NCI-H1092 treated with DMSO at 0.1 percent for 48 hours (cell line): ENCODE measurements at regions not wholly inside any gene's neighbourhood (a gene's known extent, or its start where the extent isn't known, plus 50 kb on each side); places are given as distances from the start of the nearest gene placed in this dataset.

ENCODE experiments used
- DNase-seq: peaks from one replicate; lab custom pipeline; 2025; lab: John Stamatoyannopoulos, UW

DNA sequence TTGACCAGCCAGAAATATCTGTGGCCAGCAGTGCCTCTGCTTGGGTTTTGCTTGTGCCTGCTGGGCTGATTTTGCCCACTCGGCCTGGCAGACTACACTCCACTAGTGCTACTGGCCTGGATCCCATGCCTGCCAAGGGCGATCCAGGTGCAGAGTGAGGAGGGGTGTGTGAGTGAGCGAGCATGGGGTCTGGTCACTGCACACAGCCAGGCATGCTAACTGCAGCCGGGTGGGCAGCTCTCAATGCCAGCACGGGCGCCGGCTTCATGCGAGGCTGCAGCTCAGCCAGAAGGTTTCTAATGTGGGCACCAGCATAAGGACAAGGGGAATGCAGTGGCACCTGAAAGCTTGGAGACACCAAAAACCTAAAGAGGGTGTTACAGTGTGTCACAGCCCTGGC lies 1161.4 kb downstream of the FSTL5 start:
- no peak for DNase-seq

DNA sequence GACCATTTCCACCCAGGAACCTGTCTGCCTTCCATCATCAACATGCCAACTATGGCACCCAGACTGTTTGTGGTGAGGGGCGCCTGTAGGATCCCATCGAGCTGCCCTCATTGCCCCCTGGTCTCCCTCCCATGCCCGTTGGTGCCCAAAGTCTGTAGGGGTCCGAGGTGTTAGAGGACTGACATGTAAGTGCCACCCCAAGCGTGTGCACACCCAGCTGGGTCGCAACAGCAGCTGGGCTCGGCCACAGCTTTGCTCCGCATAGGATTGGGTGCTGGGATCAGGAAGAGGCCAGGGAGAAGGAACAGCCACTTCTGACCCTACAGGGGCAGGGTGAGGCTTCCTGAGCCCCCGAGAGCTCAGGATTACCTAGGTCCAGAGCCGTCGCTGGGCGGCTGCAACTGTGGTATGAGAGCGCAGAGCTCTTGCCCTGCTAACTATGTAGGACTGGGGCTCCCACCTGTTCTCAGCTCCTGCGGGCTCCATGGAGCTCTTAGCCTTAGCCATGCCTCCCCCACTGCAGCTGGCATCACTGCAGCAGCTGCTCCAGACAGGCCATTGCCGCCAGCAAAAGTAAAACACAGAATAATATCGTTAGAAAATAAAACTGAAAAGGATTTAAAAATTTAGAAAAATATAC lies 1160.3 kb downstream of the FSTL5 start:
- no peak for DNase-seq

DNA sequence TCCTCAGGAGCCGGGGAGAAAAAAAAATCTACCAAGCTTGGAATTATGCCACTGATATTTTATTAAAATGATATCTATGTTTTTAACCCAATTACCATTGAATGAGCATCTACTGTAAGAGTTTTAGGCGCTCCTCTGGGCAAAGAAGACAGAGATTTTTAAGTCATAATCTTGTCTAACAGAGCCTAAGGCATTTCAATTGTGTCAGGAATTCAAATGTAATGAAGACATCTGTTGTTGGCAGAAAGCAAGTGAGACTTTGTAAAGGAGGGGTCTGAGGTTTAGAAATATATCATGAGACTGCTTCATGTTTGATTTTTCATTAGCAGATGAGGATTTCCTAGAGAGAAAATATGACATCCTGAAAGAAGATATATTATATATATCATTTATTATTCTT lies 1158.1 kb downstream of the FSTL5 start:
- no peak for DNase-seq

DNA sequence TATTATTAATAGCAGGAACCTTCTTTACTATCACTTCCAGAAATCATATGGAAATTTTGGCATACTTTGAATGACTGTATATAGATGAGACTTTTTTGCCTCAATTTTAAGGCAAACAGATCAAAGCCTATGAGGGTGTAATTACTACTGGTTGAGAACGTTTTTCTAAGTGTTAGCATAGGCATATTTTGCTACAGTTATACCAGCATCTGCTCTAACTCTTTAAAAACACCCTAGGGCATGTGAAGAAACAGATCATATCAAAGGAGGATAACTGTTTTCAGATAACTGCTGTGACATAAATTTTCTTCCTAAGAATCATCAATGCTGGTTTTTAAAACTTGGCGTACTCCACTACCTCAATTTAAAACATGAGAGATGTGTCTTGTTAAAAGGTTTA lies 1155.3 kb downstream of the FSTL5 start:
- no peak for DNase-seq

DNA sequence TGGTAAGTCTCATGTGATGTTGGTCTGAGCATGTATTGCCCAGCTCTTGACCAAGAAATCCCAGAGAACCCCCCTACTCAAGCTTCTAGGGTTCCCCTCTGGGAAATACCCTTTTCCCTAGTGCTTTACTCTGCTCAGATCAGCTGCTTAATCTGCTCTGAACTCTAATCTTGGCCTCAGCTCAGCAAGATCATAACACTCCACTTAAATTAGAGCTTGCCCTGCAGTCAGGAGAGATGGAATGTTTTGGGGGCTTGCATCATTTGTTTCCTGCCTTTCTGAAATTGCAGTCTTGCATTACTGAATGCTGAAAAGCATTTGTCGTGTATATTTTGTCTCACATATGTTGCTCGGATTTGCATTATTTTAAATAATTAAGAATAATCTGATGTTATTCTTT lies 1153.6 kb downstream of the FSTL5 start:
- DNase-seq = no peak
